ENCODE measurements at regions not wholly inside any gene's neighbourhood (a gene's known extent, or its start where the extent isn't known, plus 50 kb on each side); places are given as distances from the start of the nearest gene placed in this dataset.
"Not testable (repeated sequence)": the region's sequence is repeated elsewhere in the genome, so short reads cannot be mapped to it uniquely, and the experiment has no call there.

- DNase-seq (ENCODE audit: low spot score): no peak
- in situ Hi-C loops (cut with HindIII; ENCODE audit: low sequenced_read_pairs): no loop called here
Observed at GRCh38 chr6:170063431-170063830, 227.4 kb downstream of the DLL1 start.

GRCh38 chr6:170062915-170063241, 228.0 kb downstream of the DLL1 start:
- no peak for DNase-seq (ENCODE audit: low spot score)
- in situ Hi-C loops (cut with HindIII; ENCODE audit: low sequenced_read_pairs): no loop called here

GRCh38 chr6:170062209-170062914, 228.5 kb downstream of the DLL1 start:
- in situ Hi-C loops (cut with HindIII; ENCODE audit: low sequenced_read_pairs): no loop called here

GRCh38 chr6:170058878-170059485, 231.9 kb downstream of the DLL1 start:
- in situ Hi-C loops (cut with HindIII; ENCODE audit: low sequenced_read_pairs): no loop called here
- DNase-seq (ENCODE audit: low spot score): no peak

More at GRCh38 chr6:170062209-170062914, 228.5 kb downstream of the DLL1 start:
- DNase-seq (ENCODE audit: low spot score): no peak

- DNase-seq (ENCODE audit: low spot score): no peak
- in situ Hi-C loops (cut with HindIII; ENCODE audit: low sequenced_read_pairs): no loop called here
Observed at GRCh38 chr6:170057961-170058877, 232.7 kb downstream of the DLL1 start.

- no peak for DNase-seq (ENCODE audit: low spot score)
- in situ Hi-C loops (cut with HindIII; ENCODE audit: low sequenced_read_pairs): no loop called here
Observed at GRCh38 chr6:170057034-170057734, 233.7 kb downstream of the DLL1 start.

- DNase-seq (ENCODE audit: low spot score): no peak
- in situ Hi-C loops (cut with HindIII; ENCODE audit: low sequenced_read_pairs): no loop called here
Observed at GRCh38 chr6:170056278-170056711, 234.6 kb downstream of the DLL1 start.

- DNase-seq (ENCODE audit: low spot score); in situ Hi-C loops (cut with HindIII; ENCODE audit: low sequenced_read_pairs): not testable (repeated sequence)
Observed at GRCh38 chr6:170055797-170056196, 235.1 kb downstream of the DLL1 start.

GRCh38 chr6:170053966-170054661, 236.8 kb downstream of the DLL1 start:
- in situ Hi-C loops (cut with HindIII; ENCODE audit: low sequenced_read_pairs): no loop called here
- DNase-seq (ENCODE audit: low spot score): no peak

- DNase-seq (ENCODE audit: low spot score): no peak
Observed at GRCh38 chr6:170052991-170053821, 237.7 kb downstream of the DLL1 start.

GRCh38 chr6:170051229-170052172, 239.4 kb downstream of the DLL1 start:
- no peak for DNase-seq (ENCODE audit: low spot score)
- in situ Hi-C loops (cut with HindIII; ENCODE audit: low sequenced_read_pairs): no loop called here

More at GRCh38 chr6:170052991-170053821, 237.7 kb downstream of the DLL1 start:
- in situ Hi-C loops (cut with HindIII; ENCODE audit: low sequenced_read_pairs): no loop called here

GRCh38 chr6:170050591-170051041, 240.3 kb downstream of the DLL1 start:
- no peak for DNase-seq (ENCODE audit: low spot score)
- in situ Hi-C loops (cut with HindIII; ENCODE audit: low sequenced_read_pairs): no loop called here

GRCh38 chr6:170049641-170050561, 241.0 kb downstream of the DLL1 start:
- in situ Hi-C loops (cut with HindIII; ENCODE audit: low sequenced_read_pairs): no loop called here

GRCh38 chr6:170048615-170049256, 242.1 kb downstream of the DLL1 start:
- DNase-seq (ENCODE audit: low spot score): no peak
- in situ Hi-C loops (cut with HindIII; ENCODE audit: low sequenced_read_pairs): no loop called here

More at GRCh38 chr6:170049641-170050561, 241.0 kb downstream of the DLL1 start:
- DNase-seq (ENCODE audit: low spot score): no peak

GRCh38 chr6:170047823-170048222, 243.1 kb downstream of the DLL1 start:
- no peak for DNase-seq (ENCODE audit: low spot score)
- in situ Hi-C loops (cut with HindIII; ENCODE audit: low sequenced_read_pairs): no loop called here

Data from G401 (cell line).